ENCODE measurements at regions not wholly inside any gene's neighbourhood (a gene's known extent, or its start where the extent isn't known, plus 50 kb on each side); places are given as distances from the start of the nearest gene placed in this dataset.

DNA sequence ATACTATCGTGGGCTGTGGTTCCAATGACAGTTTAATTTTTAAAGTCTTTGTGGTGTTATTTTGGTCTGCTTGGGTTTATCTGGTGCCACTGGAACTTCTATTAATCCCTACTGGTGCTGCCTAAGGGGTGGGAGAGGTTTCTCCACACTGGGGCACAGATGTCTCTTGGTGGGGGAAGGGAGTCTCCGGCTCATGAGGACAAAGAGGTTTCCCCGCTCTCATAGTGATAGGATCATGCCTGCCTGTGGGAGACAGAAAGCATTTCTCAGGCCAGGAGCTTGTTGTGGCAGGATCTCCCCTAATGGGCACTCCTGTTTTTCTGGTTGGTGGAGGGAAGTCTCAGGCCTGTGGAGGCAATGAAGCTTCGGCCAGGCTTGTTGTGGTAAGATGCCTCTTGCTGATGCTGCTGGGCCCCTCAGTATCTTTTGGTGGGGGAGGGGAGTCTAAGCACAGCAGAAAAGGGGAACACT is 84.3 kb upstream of the THRB start:
- no peaks in the 10 kb centered on the region for H3K36me3 ChIP-seq (ENCODE audit: control insufficient read depth in 5 of 5, insufficient read depth in 5 of 5, low read length in 5 of 5)
- H3K9ac ChIP-seq (ENCODE audit: low read length in 5 of 5): no peak overlapping the region
- no peaks in the 10 kb centered on the region for H3K9me3 ChIP-seq (ENCODE audit: control insufficient read depth in 5 of 5, low read length in 5 of 5)
- H3K4me3 ChIP-seq (ENCODE audit: low read depth in 1 of 5, low read length in 5 of 5): no peak overlapping the region
- H3K27me3 ChIP-seq (ENCODE audit: control insufficient read depth in 5 of 5, insufficient read depth in 4 of 5, low read length in 5 of 5): no peaks in the 10 kb centered on the region
- H3K4me1 ChIP-seq (ENCODE audit: control insufficient read depth in 5 of 5, insufficient read depth in 5 of 5, low read length in 5 of 5): no peaks in the 10 kb centered on the region
- no peak overlapping the region for H3K27ac ChIP-seq (ENCODE audit: low read depth, low read length)

DNA sequence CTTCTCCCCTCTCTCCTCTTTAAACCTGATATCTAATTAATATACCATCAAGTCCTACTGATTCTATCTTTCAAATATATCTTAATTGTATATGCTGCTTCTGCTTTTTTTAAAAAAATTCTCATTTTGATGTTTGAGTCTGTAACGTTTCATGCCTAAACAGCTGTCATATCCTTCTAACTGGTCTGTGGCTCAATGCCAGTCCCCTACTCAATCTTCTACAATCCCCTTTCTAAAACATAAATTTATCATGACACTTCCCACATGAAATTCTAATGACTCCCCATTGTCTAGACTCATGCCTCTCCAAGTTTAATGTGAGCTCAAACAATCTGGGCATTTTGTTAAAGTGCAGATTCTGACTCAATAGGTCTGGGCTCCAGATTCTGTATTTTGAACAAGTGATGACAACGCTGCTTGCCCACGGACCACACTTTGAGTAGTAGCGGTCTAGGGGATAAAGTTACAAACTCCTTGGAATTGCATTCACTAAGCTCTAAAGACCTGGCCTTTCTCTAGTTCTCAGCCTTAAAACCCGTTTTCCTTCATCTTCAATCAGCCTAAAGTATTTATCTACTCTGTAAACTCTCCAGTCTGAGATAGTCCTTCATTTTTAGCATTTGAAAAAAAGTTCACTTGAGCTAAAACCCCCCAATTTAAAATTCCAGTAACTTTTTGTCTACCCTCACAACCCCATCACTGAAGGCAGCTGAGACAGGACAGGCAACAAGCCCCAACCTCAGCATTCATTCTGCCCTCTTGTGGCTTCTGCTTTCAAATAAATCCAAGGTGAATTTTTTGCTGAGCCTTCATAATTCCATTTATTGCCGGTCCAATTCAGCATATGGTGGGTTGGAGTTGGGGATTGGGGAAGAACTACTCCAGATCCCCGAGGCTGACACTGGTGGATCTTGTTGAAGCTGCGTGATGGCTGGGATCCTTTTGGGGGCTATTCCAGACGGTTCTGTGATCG is 88.1 kb upstream of the THRB start:
- Histone ChIP-seq H3K27me3 (ENCODE audit: control insufficient read depth in 5 of 5, insufficient read depth in 4 of 5, low read length in 5 of 5) (no peaks in the 10 kb centered on the region), H3K9me3 (ENCODE audit: control insufficient read depth in 5 of 5, low read length in 5 of 5) (no peaks in the 10 kb centered on the region), H3K4me3 (ENCODE audit: low read depth in 1 of 5, low read length in 5 of 5) (no peak overlapping the region), H3K36me3 (ENCODE audit: control insufficient read depth in 5 of 5, insufficient read depth in 5 of 5, low read length in 5 of 5) (no peaks in the 10 kb centered on the region), H3K4me1 (ENCODE audit: control insufficient read depth in 5 of 5, insufficient read depth in 5 of 5, low read length in 5 of 5) (no peaks in the 10 kb centered on the region), H3K27ac (ENCODE audit: low read depth, low read length) (no peak overlapping the region), H3K9ac (ENCODE audit: low read length in 5 of 5) (no peak overlapping the region)

DNA sequence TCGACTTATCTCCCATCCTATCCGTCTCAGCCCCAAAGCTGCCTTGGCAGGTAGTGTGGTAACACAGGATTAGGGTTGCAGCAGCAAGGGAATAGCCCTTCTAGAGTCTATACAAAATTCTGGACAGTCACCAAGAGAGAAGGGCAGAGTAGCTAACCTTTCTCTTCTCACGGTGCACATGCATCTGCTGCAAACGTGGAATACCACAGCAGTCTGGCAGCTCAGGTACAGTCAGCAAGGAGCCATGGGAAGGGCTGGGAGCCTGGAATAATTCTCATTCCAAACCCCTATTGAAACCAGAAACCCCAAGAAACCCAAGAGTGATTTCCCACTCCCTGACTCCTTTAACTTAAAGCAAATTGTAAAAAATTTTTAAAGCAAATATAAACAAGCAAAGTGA is 92.3 kb upstream of the THRB start:
- H3K9me3 ChIP-seq (ENCODE audit: control insufficient read depth in 5 of 5, low read length in 5 of 5): no peaks in the 10 kb centered on the region
- H3K27me3 ChIP-seq (ENCODE audit: control insufficient read depth in 5 of 5, insufficient read depth in 4 of 5, low read length in 5 of 5): no peaks in the 10 kb centered on the region
- H3K27ac ChIP-seq (ENCODE audit: low read depth, low read length): no peak overlapping the region
- H3K36me3 ChIP-seq (ENCODE audit: control insufficient read depth in 5 of 5, insufficient read depth in 5 of 5, low read length in 5 of 5): no peaks in the 10 kb centered on the region
- no peak overlapping the region for H3K4me3 ChIP-seq (ENCODE audit: low read depth in 1 of 5, low read length in 5 of 5)
- H3K4me1 ChIP-seq (ENCODE audit: control insufficient read depth in 5 of 5, insufficient read depth in 5 of 5, low read length in 5 of 5): peaks cover 6 to 21% (median 14%) of the 10 kb centered on the region in 5 donors
- no peak overlapping the region for H3K9ac ChIP-seq (ENCODE audit: low read length in 5 of 5)

DNA sequence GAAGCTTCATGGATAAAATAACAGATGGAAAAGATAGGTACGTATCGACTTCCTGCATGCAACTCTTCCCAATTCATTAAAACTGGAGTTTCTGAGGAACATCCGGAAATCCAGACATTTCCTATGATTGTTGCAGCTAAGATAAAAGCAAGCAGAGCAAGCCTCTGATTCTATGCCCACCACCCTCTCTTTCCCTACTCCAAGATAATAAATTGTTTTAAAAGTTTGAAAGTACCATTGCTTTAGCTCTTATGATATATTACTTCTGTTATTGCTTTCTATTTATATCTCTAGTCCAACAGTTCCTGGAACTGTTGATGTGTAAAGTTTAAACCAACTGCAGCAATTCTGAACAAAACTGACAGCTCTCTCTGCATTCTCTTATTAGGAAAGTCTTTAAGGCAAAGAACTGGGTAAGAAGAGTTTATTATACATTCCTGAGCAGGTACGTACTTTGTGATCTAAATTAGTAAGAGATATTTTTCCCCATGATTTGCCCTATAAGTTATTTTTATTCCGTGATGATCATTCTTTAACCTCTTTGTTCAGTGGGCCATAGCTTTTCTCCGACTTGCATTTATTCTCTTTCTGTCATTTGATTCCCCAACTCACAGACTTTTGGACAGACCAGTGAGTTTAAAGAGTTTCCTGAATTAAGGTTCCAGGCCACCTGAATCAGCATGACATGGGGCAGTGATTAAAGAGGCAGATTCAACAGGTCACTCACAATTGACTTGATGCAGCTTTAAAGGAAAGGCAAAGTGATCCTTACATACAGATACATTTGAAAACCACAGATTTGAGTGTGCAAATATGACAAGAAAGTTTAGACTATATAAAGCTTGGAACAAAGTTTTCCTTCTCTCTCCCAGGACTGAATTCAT is 94.2 kb upstream of the THRB start:
- H3K9ac ChIP-seq (ENCODE audit: low read length in 5 of 5): no peak overlapping the region
- no peaks in the 10 kb centered on the region for H3K27me3 ChIP-seq (ENCODE audit: control insufficient read depth in 5 of 5, insufficient read depth in 4 of 5, low read length in 5 of 5)
- H3K4me3 ChIP-seq (ENCODE audit: low read depth in 1 of 5, low read length in 5 of 5): no peak overlapping the region
- peaks cover 6 to 21% (median 14%) of the 10 kb centered on the region in 5 donors for H3K4me1 ChIP-seq (ENCODE audit: control insufficient read depth in 5 of 5, insufficient read depth in 5 of 5, low read length in 5 of 5)
- no peaks in the 10 kb centered on the region for H3K9me3 ChIP-seq (ENCODE audit: control insufficient read depth in 5 of 5, low read length in 5 of 5)
- H3K27ac ChIP-seq (ENCODE audit: low read depth, low read length): peak overlapping the region; percentile 56
- no peaks in the 10 kb centered on the region for H3K36me3 ChIP-seq (ENCODE audit: control insufficient read depth in 5 of 5, insufficient read depth in 5 of 5, low read length in 5 of 5)

DNA sequence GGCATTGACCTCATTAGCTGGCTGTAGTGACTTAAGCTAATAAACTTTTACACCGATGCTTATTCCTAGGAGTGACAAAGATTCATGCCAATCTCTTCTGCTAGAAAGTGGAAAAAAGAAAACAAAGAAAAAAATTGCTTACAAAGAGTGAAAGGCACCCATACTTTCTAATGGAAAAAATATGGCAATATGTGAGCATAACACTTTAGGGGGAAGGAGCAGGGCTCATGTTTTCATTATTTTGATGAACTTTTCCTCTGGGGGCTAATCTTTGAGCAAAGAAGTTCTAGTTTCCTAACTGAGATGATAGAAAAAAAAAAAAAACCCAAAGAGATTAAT is 94.8 kb upstream of the THRB start:
- Histone ChIP-seq H3K9me3 (ENCODE audit: control insufficient read depth in 5 of 5, low read length in 5 of 5) (no peaks in the 10 kb centered on the region), H3K4me1 (ENCODE audit: control insufficient read depth in 5 of 5, insufficient read depth in 5 of 5, low read length in 5 of 5) (peaks cover 6 to 21% (median 14%) of the 10 kb centered on the region in 5 donors), H3K4me3 (ENCODE audit: low read depth in 1 of 5, low read length in 5 of 5) (no peak overlapping the region), H3K36me3 (ENCODE audit: control insufficient read depth in 5 of 5, insufficient read depth in 5 of 5, low read length in 5 of 5) (no peaks in the 10 kb centered on the region), H3K9ac (ENCODE audit: low read length in 5 of 5) (no peak overlapping the region), H3K27me3 (ENCODE audit: control insufficient read depth in 5 of 5, insufficient read depth in 4 of 5, low read length in 5 of 5) (no peaks in the 10 kb centered on the region), H3K27ac (ENCODE audit: low read depth, low read length) (peak overlapping the region; percentile 56)

DNA sequence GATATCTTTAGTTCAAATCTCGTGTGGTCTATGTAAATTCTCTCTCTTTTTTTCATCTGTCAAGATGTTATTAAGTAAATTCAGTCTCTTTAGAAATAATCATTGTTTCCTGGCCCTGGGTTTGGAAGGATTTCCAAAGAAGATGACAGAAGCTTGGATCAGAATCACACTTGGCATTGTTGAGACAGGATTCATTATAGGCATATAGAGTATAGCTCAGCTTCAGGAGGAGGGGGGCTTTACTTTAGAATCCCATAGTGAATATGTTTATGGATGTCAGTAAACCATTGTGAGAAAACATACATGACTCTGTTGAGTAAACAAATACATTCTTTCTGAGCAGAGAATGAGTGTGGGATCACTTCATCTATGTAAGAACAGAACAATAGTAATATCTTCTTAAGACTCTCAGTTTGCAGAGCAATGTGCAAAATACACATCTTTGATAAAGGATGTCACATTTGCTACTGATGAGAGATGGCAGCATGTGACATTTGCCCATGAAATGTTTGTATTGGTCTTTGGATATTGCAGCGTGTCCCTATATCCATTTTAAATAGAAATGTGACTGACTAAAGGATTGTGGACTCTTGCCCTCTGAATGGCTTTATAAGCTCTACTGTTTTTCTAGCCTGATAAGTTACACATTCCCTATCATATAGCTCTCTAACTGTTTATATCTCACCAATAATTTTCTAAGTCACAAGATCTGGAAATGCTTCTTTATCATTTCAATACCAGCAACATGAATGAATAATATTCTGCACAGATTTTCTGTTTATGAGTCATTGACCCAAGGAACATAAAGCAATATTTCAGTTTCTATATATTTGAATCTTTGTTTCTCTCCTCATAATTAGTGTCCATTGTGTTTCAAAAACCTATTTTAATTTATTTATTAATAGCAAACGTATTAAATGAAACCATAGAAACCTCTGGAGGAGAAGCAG is 95.6 kb upstream of the THRB start:
- no peak overlapping the region for H3K27ac ChIP-seq (ENCODE audit: low read depth, low read length)
- H3K36me3 ChIP-seq (ENCODE audit: control insufficient read depth in 5 of 5, insufficient read depth in 5 of 5, low read length in 5 of 5): no peaks in the 10 kb centered on the region
- H3K4me1 ChIP-seq (ENCODE audit: control insufficient read depth in 5 of 5, insufficient read depth in 5 of 5, low read length in 5 of 5): peaks cover 6 to 21% (median 14%) of the 10 kb centered on the region in 5 donors
- no peaks in the 10 kb centered on the region for H3K9me3 ChIP-seq (ENCODE audit: control insufficient read depth in 5 of 5, low read length in 5 of 5)
- H3K27me3 ChIP-seq (ENCODE audit: control insufficient read depth in 5 of 5, insufficient read depth in 4 of 5, low read length in 5 of 5): no peaks in the 10 kb centered on the region
- no peak overlapping the region for H3K9ac ChIP-seq (ENCODE audit: low read length in 5 of 5)
- no peak overlapping the region for H3K4me3 ChIP-seq (ENCODE audit: low read depth in 1 of 5, low read length in 5 of 5)

DNA sequence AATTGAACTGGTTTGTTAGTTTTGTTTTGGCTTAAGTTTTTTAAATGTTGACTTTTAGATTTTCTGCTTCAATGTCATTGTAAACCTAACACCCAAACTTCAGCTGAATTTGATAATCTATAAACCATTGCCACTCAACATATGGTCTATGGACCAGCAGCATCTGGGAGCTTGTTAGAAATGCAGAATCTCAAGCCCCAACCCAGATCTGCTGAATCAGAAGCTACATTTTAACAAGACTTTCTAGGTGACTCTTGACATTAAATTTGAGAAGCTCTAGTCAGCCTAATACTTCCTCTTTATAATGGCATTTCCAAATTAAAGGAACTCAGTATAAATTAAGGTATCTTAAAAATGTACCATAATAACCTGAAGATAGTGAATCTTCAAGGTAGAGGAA is 96.5 kb upstream of the THRB start:
- H3K4me3 ChIP-seq (ENCODE audit: low read depth in 1 of 5, low read length in 5 of 5): no peak overlapping the region
- H3K9ac ChIP-seq (ENCODE audit: low read length in 5 of 5): no peak overlapping the region
- no peaks in the 10 kb centered on the region for H3K27me3 ChIP-seq (ENCODE audit: control insufficient read depth in 5 of 5, insufficient read depth in 4 of 5, low read length in 5 of 5)
- H3K36me3 ChIP-seq (ENCODE audit: control insufficient read depth in 5 of 5, insufficient read depth in 5 of 5, low read length in 5 of 5): no peaks in the 10 kb centered on the region
- no peaks in the 10 kb centered on the region for H3K9me3 ChIP-seq (ENCODE audit: control insufficient read depth in 5 of 5, low read length in 5 of 5)
- peaks cover 6 to 21% (median 14%) of the 10 kb centered on the region in 5 donors for H3K4me1 ChIP-seq (ENCODE audit: control insufficient read depth in 5 of 5, insufficient read depth in 5 of 5, low read length in 5 of 5)
- H3K27ac ChIP-seq (ENCODE audit: low read depth, low read length): no peak overlapping the region

DNA sequence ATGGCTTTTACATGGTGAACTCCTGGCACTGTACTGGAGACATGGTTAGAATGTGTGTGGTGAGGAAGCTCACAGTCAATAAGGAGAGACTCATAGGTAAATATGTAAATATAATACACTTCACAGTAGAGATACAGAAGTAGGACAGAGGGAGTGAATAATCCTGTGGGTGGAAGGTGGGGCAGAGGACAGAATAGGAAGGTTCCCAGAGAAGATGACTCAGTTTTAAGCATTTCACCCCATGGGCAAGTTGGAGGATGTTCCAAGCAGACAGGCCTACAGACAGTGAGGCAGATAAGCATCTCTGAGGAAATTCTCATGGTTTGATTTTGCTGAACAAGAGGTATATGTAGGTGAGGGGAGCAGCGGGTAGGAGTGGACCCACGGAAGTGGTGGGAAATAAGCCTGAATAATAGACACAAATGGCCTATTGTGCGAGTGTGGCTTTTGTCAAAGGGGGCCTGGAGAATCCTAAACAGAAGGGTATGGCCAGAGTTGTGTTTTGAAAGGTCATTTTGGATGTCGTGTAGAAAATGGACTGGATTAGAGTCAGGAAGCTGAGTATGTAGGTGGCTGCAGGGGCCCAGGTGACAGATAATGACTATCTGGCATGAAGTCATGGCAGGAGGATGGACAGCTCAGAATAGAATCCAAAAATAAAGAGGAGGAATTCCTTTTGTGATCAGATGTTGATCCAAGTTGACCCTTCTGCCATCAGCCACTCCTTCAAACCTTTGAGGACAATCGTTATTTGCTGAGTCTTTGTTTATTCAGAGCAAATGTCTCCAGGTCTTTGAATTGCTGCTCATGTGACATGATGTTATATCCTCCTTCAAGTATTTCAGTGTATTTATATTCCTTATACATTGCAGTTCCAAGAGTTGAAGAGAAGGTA is 97.3 kb upstream of the THRB start:
- H3K36me3 ChIP-seq (ENCODE audit: control insufficient read depth in 5 of 5, insufficient read depth in 5 of 5, low read length in 5 of 5): no peaks in the 10 kb centered on the region
- no peak overlapping the region for H3K9ac ChIP-seq (ENCODE audit: low read length in 5 of 5)
- H3K9me3 ChIP-seq (ENCODE audit: control insufficient read depth in 5 of 5, low read length in 5 of 5): no peaks in the 10 kb centered on the region
- H3K4me3 ChIP-seq (ENCODE audit: low read depth in 1 of 5, low read length in 5 of 5): no peak overlapping the region
- H3K27me3 ChIP-seq (ENCODE audit: control insufficient read depth in 5 of 5, insufficient read depth in 4 of 5, low read length in 5 of 5): no peaks in the 10 kb centered on the region
- H3K4me1 ChIP-seq (ENCODE audit: control insufficient read depth in 5 of 5, insufficient read depth in 5 of 5, low read length in 5 of 5): peaks cover 6 to 21% (median 14%) of the 10 kb centered on the region in 5 donors
- no peak overlapping the region for H3K27ac ChIP-seq (ENCODE audit: low read depth, low read length)

DNA sequence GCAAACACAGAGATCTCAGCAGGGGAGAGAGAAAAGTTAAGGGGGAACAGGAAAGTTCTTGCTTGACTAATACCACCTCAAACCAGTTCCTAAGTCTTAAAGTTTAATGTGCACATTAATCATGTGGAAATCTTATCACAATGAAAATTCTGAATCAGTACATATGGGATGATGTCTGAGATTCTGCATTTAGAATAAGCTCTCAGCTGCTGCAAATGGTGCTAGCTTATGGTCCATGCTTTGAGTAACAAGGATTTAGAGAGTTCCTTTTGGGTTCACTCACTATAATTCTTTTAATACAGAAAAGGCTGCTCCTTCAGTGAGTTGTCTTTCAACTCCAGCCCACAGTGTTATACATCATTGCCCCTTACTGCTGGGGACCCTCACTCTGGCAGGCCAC is 99.5 kb upstream of the THRB start:
- Histone ChIP-seq H3K27ac (ENCODE audit: low read depth, low read length) (no peak overlapping the region), H3K4me3 (ENCODE audit: low read depth in 1 of 5, low read length in 5 of 5) (no peak overlapping the region), H3K27me3 (ENCODE audit: control insufficient read depth in 5 of 5, insufficient read depth in 4 of 5, low read length in 5 of 5) (no peaks in the 10 kb centered on the region), H3K36me3 (ENCODE audit: control insufficient read depth in 5 of 5, insufficient read depth in 5 of 5, low read length in 5 of 5) (no peaks in the 10 kb centered on the region), H3K9ac (ENCODE audit: low read length in 5 of 5) (no peak overlapping the region), H3K4me1 (ENCODE audit: control insufficient read depth in 5 of 5, insufficient read depth in 5 of 5, low read length in 5 of 5) (peaks cover 4 to 21% (median 11%) of the 10 kb centered on the region in 5 donors), H3K9me3 (ENCODE audit: control insufficient read depth in 5 of 5, low read length in 5 of 5) (no peaks in the 10 kb centered on the region)
